Caco-2 (cell line): ENCODE measurements at regions not wholly inside any gene's neighbourhood (a gene's known extent, or its start where the extent isn't known, plus 50 kb on each side); places are given as distances from the start of the nearest gene placed in this dataset.

Source experiments
- BruUV-seq: library from RNA; stranded (reverse); fragments of 400-500 nt; replicated peaks from 2 replicates; lab custom pipeline; 2021; lab: Mats Ljungman, UMichigan
- CTCF ChIA-PET: fragments of 300-600 bp; sonication (Branson Sonifier 250); formaldehyde crosslinking; loops from one replicate; lab custom pipeline; 2022; ENCODE audit warnings: antibody characterized with exemption; lab: Charles Lee
- POLR2A ChIA-PET: fragments of 300-600 bp; sonication (Branson Sonifier 250); formaldehyde crosslinking; loops from one replicate; lab custom pipeline; 2022; ENCODE audit warnings: antibody characterized with exemption; lab: Charles Lee
- DNase-seq, 2 experiments: peaks; one replicate each; pipeline versions ENCODE4 v3.0.0 to v3.0.0-alpha.2; 2020 to 2022
- H3K27me3 ChIP-seq: replicated peaks from 2 replicates; pipeline ENCODE4 v1.6.0; 2011; ENCODE audit warnings: low read length; ENCODE audit not compliant: control insufficient read depth, insufficient read depth
- H3K36me3 ChIP-seq: 2 replicates; pipeline ENCODE4 v1.5.1; 2011; ENCODE audit warnings: low read length; ENCODE audit not compliant: control insufficient read depth, insufficient read depth
- H3K4me1 ChIP-seq: fragments of 250-450 bp; sonication (Bioruptor Pico); 2 replicates; pipeline ENCODE4 v1.5.1; 2020; ENCODE audit warnings: mild to moderate bottlenecking
- H3K4me3 ChIP-seq: 2 replicates; pipeline ENCODE4 v1.5.1; 2011; ENCODE audit warnings: low read depth, mild to moderate bottlenecking, control low read depth, low read length
- H3K9me3 ChIP-seq: fragments of 250-450 bp; sonication (Bioruptor Pico); 2 replicates; pipeline ENCODE4 v1.5.1; 2020; ENCODE audit warnings: mild to moderate bottlenecking, moderate library complexity
- H3K27ac Mint-ChIP-seq: one replicate; pipeline ENCODE4 v1.8.0; 2022; ENCODE audit warnings: mixed read lengths; ENCODE audit not compliant: unreplicated experiment
- H3K27me3 Mint-ChIP-seq: one replicate; pipeline ENCODE4 v1.8.0; 2022; ENCODE audit warnings: mixed read lengths; ENCODE audit not compliant: insufficient read depth, unreplicated experiment
- H3K36me3 Mint-ChIP-seq: one replicate; pipeline ENCODE4 v1.8.0; 2022; ENCODE audit warnings: mild to moderate bottlenecking, mixed read lengths; ENCODE audit not compliant: insufficient read depth, unreplicated experiment
- H3K4me1 Mint-ChIP-seq: one replicate; pipeline ENCODE4 v1.8.0; 2022; ENCODE audit warnings: low read depth, mixed read lengths; ENCODE audit not compliant: unreplicated experiment
- H3K4me3 Mint-ChIP-seq: one replicate; pipeline ENCODE4 v1.8.0; 2022; ENCODE audit warnings: mild to moderate bottlenecking, moderate library complexity, mixed read lengths; ENCODE audit not compliant: unreplicated experiment
- H3K9me3 Mint-ChIP-seq: one replicate; pipeline ENCODE4 v1.8.0; 2022; ENCODE audit warnings: mixed read lengths; ENCODE audit not compliant: unreplicated experiment
- CTCF ChIP-seq, 2 experiments: fragments of 200-600 bp in 1 of 2; IDR thresholded peaks; 1 replicate in 1 of 2; 2 replicates in 1 of 2; pipeline versions ENCODE4 v1.5.1 to v1.8.0; 2011 to 2022; ENCODE audit warnings: antibody characterized with exemption in 1 of 2, control low read depth in 1 of 2, inconsistent platforms in 1 of 2, low read depth in 1 of 2, low read length in 1 of 2, mild to moderate bottlenecking in 1 of 2, moderate library complexity in 1 of 2; ENCODE audit not compliant: insufficient read depth in 1 of 2, severe bottlenecking in 1 of 2, unreplicated experiment in 1 of 2
- intact Hi-C: fragments of 100-400 bp; cut with micrococcal nuclease; formaldehyde crosslinking; loops from one replicate; pipeline ENCODE4 v1.10.0; 2022; ENCODE audit not compliant: unreplicated experiment

GRCh38 chr15:79519628-79520027 is 87.5 kb downstream of the MINAR1 start:
- Histone ChIP-seq H3K36me3 (no peaks in the 10 kb centered on the region), H3K9me3 (no peaks in the 10 kb centered on the region), H3K4me3 (no peak overlapping the region), H3K4me1 (no peaks in the 10 kb centered on the region), H3K27me3 (no peaks in the 10 kb centered on the region)
- intact Hi-C loops: no loop called here
- POLR2A ChIA-PET: no interaction called here
- no peak overlapping the region for H3K4me3 Mint-ChIP-seq
- H3K27ac Mint-ChIP-seq: no peak overlapping the region
- peaks cover 21% of the 10 kb centered on the region for H3K27me3 Mint-ChIP-seq
- CTCF ChIA-PET: no interaction called here
- no peaks in the 10 kb centered on the region for H3K9me3 Mint-ChIP-seq
- no peak for DNase-seq
- no peaks in the 10 kb centered on the region for H3K36me3 Mint-ChIP-seq
- H3K4me1 Mint-ChIP-seq: no peaks in the 10 kb centered on the region
- TF ChIP-seq CTCF (IDR thresholded peaks at IDR 0.05; ENCODE audit: insufficient read depth in 1 of 2, low read depth in 1 of 2, low read length in 1 of 2, severe bottlenecking in 1 of 2, unreplicated experiment in 1 of 2): no peak
- BruUV-seq: no TSS peak

GRCh38 chr15:79520654-79521053 is 88.5 kb downstream of the MINAR1 start:
- H3K4me1 Mint-ChIP-seq: no peaks in the 10 kb centered on the region
- H3K36me3 Mint-ChIP-seq: no peaks in the 10 kb centered on the region
- TF ChIP-seq CTCF (IDR thresholded peaks at IDR 0.05; ENCODE audit: insufficient read depth in 1 of 2, low read depth in 1 of 2, low read length in 1 of 2, severe bottlenecking in 1 of 2, unreplicated experiment in 1 of 2): no peak
- intact Hi-C loops: no loop called here
- ChIA-PET CTCF (no interaction called here), POLR2A (no interaction called here)
- peaks cover 21% of the 10 kb centered on the region for H3K27me3 Mint-ChIP-seq
- no peak for DNase-seq
- H3K9me3 Mint-ChIP-seq: no peaks in the 10 kb centered on the region
- no peaks in the 10 kb centered on the region for H3K9me3 ChIP-seq
- no peaks in the 10 kb centered on the region for H3K27me3 ChIP-seq
- no TSS peak for BruUV-seq
- H3K36me3 ChIP-seq: no peaks in the 10 kb centered on the region
- H3K4me3 Mint-ChIP-seq: no peak overlapping the region
- H3K4me3 ChIP-seq: no peak overlapping the region
- H3K4me1 ChIP-seq: no peaks in the 10 kb centered on the region
- H3K27ac Mint-ChIP-seq: no peak overlapping the region

- no peak overlapping the region for H3K27ac Mint-ChIP-seq
- peaks cover 16% of the 10 kb centered on the region for H3K27me3 Mint-ChIP-seq
- intact Hi-C loops: no loop called here
- no peaks in the 10 kb centered on the region for H3K4me1 ChIP-seq
- H3K4me3 ChIP-seq: no peak overlapping the region
- no peaks in the 10 kb centered on the region for H3K4me1 Mint-ChIP-seq
- no peaks in the 10 kb centered on the region for H3K9me3 ChIP-seq
- H3K36me3 Mint-ChIP-seq: no peaks in the 10 kb centered on the region
- H3K4me3 Mint-ChIP-seq: no peak overlapping the region
- H3K9me3 Mint-ChIP-seq: no peaks in the 10 kb centered on the region
- no TSS peak for BruUV-seq
- DNase-seq: no peak
- POLR2A ChIA-PET: no interaction called here
- no peaks in the 10 kb centered on the region for H3K27me3 ChIP-seq
- no peaks in the 10 kb centered on the region for H3K36me3 ChIP-seq
- CTCF ChIA-PET: no interaction called here
- TF ChIP-seq CTCF (IDR thresholded peaks at IDR 0.05; ENCODE audit: insufficient read depth in 1 of 2, low read depth in 1 of 2, low read length in 1 of 2, severe bottlenecking in 1 of 2, unreplicated experiment in 1 of 2): no peak
These were observed 90.5 kb downstream of the MINAR1 start for GRCh38 chr15:79522656-79523055.
